ENCODE measurements at regions not wholly inside any gene's neighbourhood (a gene's known extent, or its start where the extent isn't known, plus 50 kb on each side); places are given as distances from the start of the nearest gene placed in this dataset.
"Not testable (repeated sequence)": the region's sequence is repeated elsewhere in the genome, so short reads cannot be mapped to it uniquely, and the experiment has no call there.

DNA sequence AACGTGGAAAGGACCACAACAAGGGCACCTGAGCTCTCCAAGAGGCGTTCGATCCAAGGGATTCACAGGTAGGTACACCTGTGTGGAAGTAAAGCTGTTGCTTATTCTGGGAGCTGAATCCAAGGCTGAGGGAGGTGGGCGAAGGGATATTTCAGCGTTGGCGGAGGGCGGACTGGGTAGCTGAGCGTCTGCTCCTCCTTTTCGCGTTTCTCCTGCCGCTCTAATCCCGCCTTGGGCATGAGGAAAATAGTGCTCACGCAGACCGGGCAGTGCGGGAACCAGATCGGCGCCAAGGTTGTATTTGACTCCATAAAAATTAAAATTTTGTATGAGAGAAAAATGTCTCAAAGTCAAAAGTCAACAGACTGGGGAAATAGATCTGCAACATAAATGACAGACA lies 3966.2 kb upstream of the OR11H1 start:
- H3K36me3 ChIP-seq (replicated peaks; ENCODE audit: control insufficient read depth, insufficient read depth, low read length); H3K4me3 ChIP-seq (ENCODE audit: insufficient read depth, low read depth, low read length); DNase-seq; H3K27me3 ChIP-seq (ENCODE audit: control insufficient read depth, insufficient read depth, low read length): not testable (repeated sequence)

DNA sequence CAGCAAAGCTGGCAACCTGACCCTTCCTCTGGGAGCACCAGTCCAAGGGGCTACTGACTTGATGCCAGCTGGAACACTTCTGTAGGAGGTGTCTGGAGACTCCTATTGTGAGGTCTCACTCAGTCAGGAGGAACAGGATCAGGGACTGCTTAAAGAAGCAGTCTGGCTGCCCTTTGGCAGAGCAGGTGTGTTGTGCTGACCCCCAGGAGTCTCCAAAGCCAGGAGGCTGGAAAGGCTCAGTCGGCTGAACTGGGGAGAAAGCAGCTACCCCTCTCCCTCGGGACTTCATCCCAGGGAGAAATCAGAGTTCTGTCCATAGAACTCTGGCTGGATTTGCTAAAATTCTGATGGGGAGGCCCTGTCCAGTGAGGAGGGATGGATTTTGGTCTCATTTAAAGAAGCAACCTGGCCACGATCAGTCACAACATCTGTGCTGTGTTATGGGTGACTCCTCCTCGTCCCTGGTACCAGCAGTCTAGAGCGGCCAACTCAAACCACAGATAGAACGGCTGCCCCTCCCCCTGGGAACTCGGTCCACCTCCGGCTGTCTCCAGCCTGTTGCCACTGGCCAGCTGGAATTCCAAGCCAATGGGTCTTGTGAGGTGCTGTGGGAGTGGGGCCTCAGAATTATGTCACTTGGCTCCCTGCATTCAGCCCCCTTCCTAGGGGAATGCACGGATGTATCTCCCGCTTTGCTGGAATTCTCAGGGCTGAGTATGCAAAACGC lies 3959.0 kb upstream of the OR11H1 start:
- not testable (repeated sequence) for H3K27me3 ChIP-seq (ENCODE audit: control insufficient read depth, insufficient read depth, low read length); DNase-seq; H3K36me3 ChIP-seq (replicated peaks; ENCODE audit: control insufficient read depth, insufficient read depth, low read length); H3K4me3 ChIP-seq (ENCODE audit: insufficient read depth, low read depth, low read length)

DNA sequence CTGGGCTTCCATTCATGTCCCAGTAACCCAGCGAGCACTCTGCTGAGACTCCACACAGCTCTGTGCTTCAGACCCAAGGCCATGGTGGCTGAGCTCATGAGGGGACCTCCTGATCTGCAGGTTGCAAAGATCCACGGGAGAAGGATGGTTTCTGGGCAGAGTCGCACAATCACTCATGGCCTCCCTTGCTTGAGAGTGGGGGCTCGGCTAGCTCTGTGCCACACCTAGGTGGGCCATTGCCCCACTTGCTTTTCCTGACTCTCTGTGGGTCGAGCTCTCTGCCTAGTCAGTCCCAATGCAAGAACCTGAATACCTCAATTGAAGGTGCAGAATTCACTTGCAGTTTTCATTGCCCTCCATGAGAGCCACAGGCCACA lies 3958.4 kb upstream of the OR11H1 start:
- not testable (repeated sequence) for DNase-seq; H3K4me3 ChIP-seq (ENCODE audit: insufficient read depth, low read depth, low read length); H3K27me3 ChIP-seq (ENCODE audit: control insufficient read depth, insufficient read depth, low read length); H3K36me3 ChIP-seq (replicated peaks; ENCODE audit: control insufficient read depth, insufficient read depth, low read length)

DNA sequence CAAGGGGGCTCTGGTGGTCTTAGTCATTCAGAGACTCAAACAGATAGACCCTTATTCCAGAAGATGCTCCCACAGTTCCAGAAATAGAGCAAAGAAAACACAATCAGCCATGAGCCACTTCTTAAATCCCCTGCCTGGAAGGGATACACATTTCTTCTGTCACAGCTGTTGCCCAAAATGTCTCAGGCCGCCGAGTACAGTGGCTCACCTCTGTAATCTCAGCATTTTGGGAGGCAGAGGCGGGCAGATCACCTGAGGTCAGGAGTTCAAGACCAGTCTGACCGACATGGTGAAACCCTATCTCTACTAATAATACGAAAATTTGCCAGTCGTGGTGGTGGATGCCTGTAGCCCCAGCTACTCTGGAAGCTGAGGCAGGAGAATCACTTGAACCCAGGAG lies 3954.8 kb upstream of the OR11H1 start:
- DNase-seq; H3K27me3 ChIP-seq (ENCODE audit: control insufficient read depth, insufficient read depth, low read length); H3K36me3 ChIP-seq (replicated peaks; ENCODE audit: control insufficient read depth, insufficient read depth, low read length); H3K4me3 ChIP-seq (ENCODE audit: insufficient read depth, low read depth, low read length): not testable (repeated sequence)

DNA sequence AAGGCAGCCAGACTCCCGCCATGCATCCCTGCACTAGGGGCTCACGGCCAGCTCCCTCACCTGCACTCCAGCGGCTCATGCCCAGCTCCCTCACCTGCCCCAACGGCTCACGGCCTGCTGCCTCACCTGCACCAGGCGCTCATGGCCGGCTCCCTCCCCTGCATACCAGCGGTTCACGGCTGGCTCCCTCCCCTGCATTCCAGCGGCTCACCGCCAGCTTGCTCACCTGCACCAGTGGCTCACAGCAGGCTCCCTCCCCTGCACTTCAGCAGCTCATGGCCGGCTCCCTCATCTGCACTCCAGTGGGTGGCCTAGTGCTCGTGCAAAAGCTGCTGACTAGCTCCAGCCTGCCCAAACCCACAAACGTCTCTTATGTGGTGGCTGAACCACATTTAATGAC lies 3953.8 kb upstream of the OR11H1 start:
- not testable (repeated sequence) for H3K36me3 ChIP-seq (replicated peaks; ENCODE audit: control insufficient read depth, insufficient read depth, low read length); DNase-seq; H3K4me3 ChIP-seq (ENCODE audit: insufficient read depth, low read depth, low read length); H3K27me3 ChIP-seq (ENCODE audit: control insufficient read depth, insufficient read depth, low read length)

DNA sequence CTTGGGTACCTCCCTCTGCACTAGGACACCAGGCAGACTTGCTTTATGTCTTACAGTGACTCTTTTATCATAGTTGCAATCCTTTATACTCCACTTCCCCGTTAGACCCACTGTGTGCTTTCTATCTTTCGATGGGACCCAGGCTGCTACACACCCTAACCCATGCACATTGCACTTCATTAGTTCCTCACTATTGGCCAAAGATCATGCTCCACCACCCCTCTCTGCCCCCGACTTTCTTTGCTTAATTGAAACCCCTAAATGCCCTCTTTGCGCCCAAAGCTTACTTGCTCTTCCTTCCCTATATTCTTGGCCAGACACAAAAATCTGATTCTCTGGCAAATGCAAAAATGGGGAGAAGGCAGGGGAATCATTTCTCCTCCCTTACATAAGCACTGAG lies 3953.3 kb upstream of the OR11H1 start:
- H3K36me3 ChIP-seq (replicated peaks; ENCODE audit: control insufficient read depth, insufficient read depth, low read length); H3K4me3 ChIP-seq (ENCODE audit: insufficient read depth, low read depth, low read length); DNase-seq; H3K27me3 ChIP-seq (ENCODE audit: control insufficient read depth, insufficient read depth, low read length): not testable (repeated sequence)

DNA sequence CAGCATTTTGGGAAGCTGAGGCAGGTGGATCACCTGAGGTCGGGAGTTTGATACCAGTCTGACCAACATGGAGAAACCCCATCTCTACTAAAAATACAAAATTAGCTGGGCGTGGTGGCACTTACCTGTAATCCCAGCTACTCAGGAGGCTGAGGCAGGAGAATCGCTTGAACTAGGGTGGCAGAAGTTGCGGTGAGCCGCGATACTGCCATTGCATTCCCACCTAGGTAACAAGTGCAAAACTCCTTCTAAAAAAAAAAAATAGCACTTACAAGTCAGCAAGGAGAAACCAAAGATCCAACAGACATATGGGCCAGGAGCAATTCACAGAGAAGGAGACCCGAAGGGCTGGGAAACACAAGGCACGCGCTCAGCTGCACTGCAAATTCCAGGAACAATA lies 3951.3 kb upstream of the OR11H1 start:
- not testable (repeated sequence) for DNase-seq; H3K27me3 ChIP-seq (ENCODE audit: control insufficient read depth, insufficient read depth, low read length); H3K4me3 ChIP-seq (ENCODE audit: insufficient read depth, low read depth, low read length); H3K36me3 ChIP-seq (replicated peaks; ENCODE audit: control insufficient read depth, insufficient read depth, low read length)

DNA sequence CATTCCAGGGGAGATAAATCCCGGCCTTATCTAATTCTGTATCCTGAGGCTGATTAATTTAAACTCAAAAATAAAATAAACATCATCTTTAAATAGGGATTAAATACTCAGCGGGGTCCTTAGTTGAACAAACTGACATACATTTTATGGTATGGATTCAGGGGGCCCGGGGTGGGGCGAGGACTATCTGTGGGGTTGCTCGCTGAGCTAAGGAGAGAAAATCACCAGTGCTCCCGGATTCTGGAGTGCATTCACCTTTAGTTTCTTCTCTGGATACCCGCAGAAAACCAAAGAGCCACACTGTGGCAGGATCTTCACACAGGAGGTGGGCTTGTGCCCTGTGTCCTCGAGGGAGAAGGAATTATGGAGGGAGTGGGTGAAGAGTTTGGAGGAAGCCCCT lies 3949.9 kb upstream of the OR11H1 start:
- H3K4me3 ChIP-seq (ENCODE audit: insufficient read depth, low read depth, low read length); H3K36me3 ChIP-seq (replicated peaks; ENCODE audit: control insufficient read depth, insufficient read depth, low read length); H3K27me3 ChIP-seq (ENCODE audit: control insufficient read depth, insufficient read depth, low read length); DNase-seq: not testable (repeated sequence)

DNA sequence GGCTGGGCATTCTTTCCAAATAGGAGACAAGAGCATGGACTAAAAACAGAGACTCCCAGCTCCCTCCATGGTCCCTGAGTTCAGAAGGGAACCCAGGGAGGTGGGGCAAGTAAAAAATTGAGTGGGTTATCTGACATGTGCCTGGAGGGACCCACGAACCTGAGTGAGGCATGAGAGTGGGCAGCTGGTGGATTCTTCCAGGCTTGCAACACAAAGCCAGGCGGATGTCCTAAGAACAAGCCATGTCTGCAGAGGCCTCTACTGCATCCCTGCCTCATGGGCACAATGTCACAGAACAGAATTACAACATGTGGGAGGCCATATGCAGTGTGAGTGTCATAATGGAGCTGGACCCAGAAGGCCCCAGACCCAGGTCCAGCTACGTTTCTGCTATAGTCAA lies 3949.4 kb upstream of the OR11H1 start:
- H3K36me3 ChIP-seq (replicated peaks; ENCODE audit: control insufficient read depth, insufficient read depth, low read length); H3K27me3 ChIP-seq (ENCODE audit: control insufficient read depth, insufficient read depth, low read length); DNase-seq; H3K4me3 ChIP-seq (ENCODE audit: insufficient read depth, low read depth, low read length): not testable (repeated sequence)

DNA sequence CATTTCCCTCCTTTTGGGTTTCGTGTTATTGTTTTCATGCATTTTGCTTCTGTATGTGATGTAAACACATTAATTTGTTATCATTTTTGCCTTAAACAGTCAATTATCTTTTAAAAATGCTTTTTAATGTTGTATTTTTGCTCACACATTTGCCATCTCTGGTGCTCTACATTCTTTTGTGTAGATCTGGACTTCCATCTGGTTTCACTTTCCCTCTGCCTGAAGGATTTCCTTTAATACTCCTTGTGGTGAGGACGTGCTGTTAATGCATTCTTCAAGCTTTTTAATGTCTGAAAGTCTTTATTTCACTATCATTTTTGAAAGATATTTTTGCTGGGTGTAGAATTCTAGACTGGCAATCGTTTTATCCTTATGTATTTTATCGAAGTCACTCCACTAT lies 3945.9 kb upstream of the OR11H1 start:
- not testable (repeated sequence) for H3K27me3 ChIP-seq (ENCODE audit: control insufficient read depth, insufficient read depth, low read length); H3K36me3 ChIP-seq (replicated peaks; ENCODE audit: control insufficient read depth, insufficient read depth, low read length); DNase-seq; H3K4me3 ChIP-seq (ENCODE audit: insufficient read depth, low read depth, low read length)

DNA sequence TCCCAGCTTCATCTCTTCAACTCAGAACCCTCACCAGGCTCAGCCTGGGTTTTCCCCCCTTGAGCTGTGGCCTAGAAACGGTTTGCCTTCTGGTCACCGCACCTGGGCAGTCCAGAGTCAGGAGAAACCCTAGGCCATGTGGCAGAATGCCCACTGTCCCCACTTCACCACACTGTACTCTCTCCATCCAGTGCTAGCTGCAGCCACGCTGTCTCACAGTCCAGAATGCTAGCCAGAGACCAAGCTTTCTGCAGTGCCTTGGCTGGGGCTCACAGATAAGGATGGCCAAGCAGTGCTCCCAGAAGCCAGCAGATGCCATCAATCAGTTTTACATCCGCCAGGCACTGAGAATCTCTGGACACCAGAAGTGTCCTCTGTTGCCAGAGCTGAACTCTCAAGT lies 3943.8 kb upstream of the OR11H1 start:
- not testable (repeated sequence) for H3K27me3 ChIP-seq (ENCODE audit: control insufficient read depth, insufficient read depth, low read length); H3K36me3 ChIP-seq (replicated peaks; ENCODE audit: control insufficient read depth, insufficient read depth, low read length); H3K4me3 ChIP-seq (ENCODE audit: insufficient read depth, low read depth, low read length)

DNA sequence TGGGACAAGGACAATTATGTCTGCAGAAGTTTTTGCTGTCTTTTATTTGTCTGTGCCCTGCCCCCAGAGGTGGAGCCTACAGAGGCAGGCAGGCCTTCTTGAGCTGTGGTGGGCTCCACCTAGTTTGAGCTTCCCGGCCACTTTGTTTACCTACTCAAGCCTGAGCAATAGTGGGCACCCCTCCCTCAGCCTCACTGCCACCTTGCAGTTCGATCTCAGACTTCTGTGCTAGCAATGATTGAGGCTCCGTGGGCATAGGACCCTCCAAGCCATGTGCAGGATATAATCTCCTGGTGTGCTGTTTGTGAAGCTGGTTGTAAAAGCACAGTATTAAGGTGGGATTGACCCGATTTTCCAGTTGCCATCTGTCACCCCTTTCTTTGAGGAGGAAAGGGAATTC lies 3933.4 kb upstream of the OR11H1 start:
- not testable (repeated sequence) for DNase-seq; H3K4me3 ChIP-seq (ENCODE audit: insufficient read depth, low read depth, low read length); H3K27me3 ChIP-seq (ENCODE audit: control insufficient read depth, insufficient read depth, low read length); H3K36me3 ChIP-seq (replicated peaks; ENCODE audit: control insufficient read depth, insufficient read depth, low read length)

More for the DNA sequence above, 3943.8 kb upstream of the OR11H1 start:
- DNase-seq = not testable (repeated sequence)

DNA sequence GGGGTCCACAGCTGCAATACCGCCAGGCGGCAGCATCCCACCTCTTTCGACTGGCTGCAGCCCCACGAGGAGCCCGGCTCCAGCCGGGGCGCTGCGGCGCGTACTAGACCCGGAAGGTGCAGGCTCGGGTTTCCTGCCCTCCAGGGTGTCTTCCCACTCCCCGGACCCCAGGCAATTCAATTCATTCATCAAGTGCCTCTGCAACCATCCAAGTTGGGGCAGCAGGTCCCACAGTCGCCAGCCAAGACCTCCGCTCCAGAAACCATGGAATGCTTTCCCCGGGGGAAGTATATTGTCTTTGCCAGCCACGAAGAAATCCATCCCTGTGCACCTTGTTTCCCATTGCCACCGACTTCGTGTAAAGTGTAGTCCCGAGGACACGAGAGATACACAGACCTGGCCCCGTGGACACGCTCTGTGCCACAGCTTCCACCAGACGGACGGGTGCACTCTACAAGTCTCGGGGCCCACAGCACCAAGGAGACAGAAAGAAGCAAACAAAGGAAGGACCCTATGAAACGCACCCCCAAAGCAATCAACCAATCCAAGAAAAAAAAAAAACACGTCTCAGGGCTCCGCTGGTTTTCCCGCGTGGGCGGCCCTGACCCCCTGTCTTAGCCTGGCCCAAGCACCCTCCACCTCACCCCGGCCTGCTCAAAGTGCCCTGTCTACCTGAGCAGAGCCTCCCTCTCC lies 3930.2 kb upstream of the OR11H1 start:
- not testable (repeated sequence) for H3K36me3 ChIP-seq (replicated peaks; ENCODE audit: control insufficient read depth, insufficient read depth, low read length); DNase-seq; H3K27me3 ChIP-seq (ENCODE audit: control insufficient read depth, insufficient read depth, low read length); H3K4me3 ChIP-seq (ENCODE audit: insufficient read depth, low read depth, low read length)

DNA sequence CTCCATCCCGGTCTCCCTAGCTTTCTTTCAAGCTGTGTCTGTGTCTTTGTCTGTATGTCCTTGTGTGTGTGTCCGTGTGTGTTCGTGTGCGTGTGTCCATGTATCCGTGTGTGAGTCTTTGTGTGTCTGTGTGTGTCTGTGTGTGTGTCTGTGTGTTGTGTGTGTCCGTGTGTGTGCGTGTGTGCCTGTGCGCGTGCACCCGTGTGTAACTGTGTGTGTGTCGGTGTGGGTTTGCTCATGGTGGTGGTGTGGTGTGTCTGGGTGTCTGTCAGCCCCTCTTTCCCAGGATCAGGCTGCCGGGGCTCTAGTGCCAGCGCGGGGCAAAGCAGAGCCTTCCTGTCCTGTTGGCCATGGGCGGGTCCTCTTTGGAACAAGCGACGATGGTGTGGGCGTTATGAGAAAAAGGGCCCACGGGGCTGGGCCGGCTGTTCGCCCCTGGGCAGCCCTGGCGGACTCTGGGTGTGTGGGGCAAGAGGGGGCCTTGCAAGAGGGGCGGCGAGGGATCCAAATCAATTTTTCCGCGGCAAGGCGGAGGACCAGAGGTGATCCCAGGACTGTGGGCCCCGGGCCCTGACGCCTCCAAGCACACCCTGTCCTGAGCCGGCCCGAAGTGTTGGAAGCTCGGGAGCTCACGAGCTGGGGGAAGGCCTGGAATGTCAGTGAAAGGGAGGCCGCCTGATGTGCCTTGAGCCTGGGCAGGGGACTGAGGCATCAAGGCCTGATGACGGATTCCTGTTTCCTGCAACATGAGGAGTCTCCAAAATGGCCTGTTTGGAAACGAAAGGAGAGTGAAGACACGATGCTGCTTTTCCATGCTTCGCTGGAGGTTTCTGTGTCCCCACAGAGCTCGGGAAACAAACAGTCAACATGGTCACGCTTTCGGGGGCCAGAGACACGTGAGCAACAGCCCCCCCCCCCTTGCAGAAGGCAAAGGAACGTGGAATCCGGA lies 3929.2 kb upstream of the OR11H1 start:
- Histone ChIP-seq H3K27me3 (ENCODE audit: control insufficient read depth, insufficient read depth, low read length) (no peaks in the 10 kb centered on the region), H3K36me3 (replicated peaks; ENCODE audit: control insufficient read depth, insufficient read depth, low read length) (no peaks in the 10 kb centered on the region), H3K4me3 (ENCODE audit: insufficient read depth, low read depth, low read length) (no peak overlapping the region)

DNA sequence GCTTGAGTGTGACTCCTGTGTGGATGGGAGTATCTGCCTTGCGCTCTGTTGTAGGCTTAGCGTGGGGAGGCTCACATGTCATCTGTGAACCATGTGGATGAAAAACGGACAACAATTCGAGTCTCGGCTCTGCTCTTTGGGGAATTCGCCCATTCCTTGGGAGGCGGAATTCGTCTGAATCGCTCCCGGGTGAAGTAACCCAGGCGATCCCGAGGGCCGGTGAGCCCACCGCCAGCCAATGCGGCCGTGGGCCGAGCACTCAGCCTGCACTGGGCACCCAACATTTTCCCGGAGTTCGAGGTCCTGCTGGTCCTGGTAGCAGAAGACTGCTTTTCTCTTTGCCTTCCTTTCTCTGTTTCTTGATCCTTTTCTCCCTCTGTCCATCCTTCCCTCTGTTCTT lies 3928.5 kb upstream of the OR11H1 start:
- H3K27me3 ChIP-seq (ENCODE audit: control insufficient read depth, insufficient read depth, low read length); H3K4me3 ChIP-seq (ENCODE audit: insufficient read depth, low read depth, low read length); H3K36me3 ChIP-seq (replicated peaks; ENCODE audit: control insufficient read depth, insufficient read depth, low read length); DNase-seq: not testable (repeated sequence)

More for the DNA sequence above, 3929.2 kb upstream of the OR11H1 start:
- DNase-seq = no peak
